ENCODE measurements at regions not wholly inside any gene's neighbourhood (a gene's known extent, or its start where the extent isn't known, plus 50 kb on each side); places are given as distances from the start of the nearest gene placed in this dataset.

DNA sequence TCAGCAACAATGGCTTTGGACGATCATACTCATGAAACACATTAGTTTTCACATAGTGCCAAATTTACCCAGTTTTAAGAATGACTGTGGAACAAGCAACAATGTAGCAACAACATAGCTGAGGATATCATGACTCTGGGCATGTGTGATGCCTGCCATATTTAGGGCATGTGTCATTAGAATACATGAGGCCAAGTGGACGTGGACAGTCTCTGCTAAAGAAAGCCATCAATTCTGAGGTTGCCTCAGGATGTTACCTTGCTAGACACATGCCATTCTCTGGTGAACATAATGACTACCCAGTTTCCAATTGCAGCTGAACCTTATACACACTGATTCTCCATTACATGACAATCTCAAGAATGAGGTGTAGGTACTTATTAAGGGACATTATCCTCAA is 103.3 kb upstream of the ADAMTS19 start:
- TF ChIP-seq, protein P1, sequence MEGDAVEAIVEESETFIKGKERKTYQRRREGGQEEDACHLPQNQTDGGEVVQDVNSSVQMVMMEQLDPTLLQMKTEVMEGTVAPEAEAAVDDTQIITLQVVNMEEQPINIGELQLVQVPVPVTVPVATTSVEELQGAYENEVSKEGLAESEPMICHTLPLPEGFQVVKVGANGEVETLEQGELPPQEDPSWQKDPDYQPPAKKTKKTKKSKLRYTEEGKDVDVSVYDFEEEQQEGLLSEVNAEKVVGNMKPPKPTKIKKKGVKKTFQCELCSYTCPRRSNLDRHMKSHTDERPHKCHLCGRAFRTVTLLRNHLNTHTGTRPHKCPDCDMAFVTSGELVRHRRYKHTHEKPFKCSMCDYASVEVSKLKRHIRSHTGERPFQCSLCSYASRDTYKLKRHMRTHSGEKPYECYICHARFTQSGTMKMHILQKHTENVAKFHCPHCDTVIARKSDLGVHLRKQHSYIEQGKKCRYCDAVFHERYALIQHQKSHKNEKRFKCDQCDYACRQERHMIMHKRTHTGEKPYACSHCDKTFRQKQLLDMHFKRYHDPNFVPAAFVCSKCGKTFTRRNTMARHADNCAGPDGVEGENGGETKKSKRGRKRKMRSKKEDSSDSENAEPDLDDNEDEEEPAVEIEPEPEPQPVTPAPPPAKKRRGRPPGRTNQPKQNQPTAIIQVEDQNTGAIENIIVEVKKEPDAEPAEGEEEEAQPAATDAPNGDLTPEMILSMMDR (IDR thresholded peaks at IDR 0.05; ENCODE audit: low read depth, low read length), result no peak
- H3K4me3 ChIP-seq (replicated peaks in 1 of 2; ENCODE audit: low read depth in 2 of 2, low read length in 2 of 2), result no peak overlapping the region
- no peak for DNase-seq (ENCODE audit: low read depth in 2 of 2)

DNA sequence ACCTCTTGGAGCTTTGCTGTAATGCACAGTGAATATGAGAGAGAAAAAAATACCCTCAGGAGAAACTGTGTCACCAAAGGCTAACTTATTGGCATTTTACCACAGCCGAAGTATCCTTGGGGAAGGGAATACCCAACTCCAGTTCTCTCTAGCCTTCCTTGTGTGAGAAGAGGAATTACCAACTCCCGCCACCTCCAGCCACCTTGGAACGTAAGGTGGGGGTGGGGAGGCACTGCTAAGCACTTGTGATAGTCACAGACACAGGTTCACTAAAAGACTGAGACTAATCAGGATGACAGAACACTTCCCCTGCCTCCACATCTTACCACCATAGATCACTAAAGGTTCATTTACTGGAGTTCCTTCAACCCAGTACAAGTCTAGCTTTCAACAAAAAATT is 102.0 kb upstream of the ADAMTS19 start:
- no peak for DNase-seq (ENCODE audit: low read depth in 2 of 2)
- H3K4me3 ChIP-seq (replicated peaks in 1 of 2; ENCODE audit: low read depth in 2 of 2, low read length in 2 of 2), result no peak overlapping the region
- TF ChIP-seq, protein P1 (IDR thresholded peaks at IDR 0.05; ENCODE audit: low read depth, low read length), result no peak

DNA sequence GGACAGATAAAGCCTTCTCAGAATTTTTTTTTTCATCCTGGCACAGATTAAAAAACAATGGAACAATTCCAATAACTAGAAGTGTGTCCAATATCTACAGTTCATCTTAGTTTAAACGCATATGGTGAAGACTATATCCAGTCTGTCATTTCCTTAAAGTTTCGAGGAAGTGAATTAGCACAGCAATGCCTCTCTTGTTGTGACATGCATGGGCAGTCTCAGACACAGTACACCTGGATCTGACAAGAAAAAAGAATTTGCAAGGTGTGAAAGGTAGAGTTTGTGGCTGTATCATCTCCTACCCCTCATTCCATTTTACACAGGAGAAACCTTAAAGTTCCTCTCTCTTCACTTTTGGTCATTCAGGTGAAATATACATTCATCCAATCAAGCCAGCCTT is 100.6 kb upstream of the ADAMTS19 start:
- no peak overlapping the region for H3K4me3 ChIP-seq (replicated peaks in 1 of 2; ENCODE audit: low read depth in 2 of 2, low read length in 2 of 2)
- no peak for DNase-seq (ENCODE audit: low read depth in 2 of 2)
- TF ChIP-seq, protein P1 (IDR thresholded peaks at IDR 0.05; ENCODE audit: low read depth, low read length), result no peak

DNA sequence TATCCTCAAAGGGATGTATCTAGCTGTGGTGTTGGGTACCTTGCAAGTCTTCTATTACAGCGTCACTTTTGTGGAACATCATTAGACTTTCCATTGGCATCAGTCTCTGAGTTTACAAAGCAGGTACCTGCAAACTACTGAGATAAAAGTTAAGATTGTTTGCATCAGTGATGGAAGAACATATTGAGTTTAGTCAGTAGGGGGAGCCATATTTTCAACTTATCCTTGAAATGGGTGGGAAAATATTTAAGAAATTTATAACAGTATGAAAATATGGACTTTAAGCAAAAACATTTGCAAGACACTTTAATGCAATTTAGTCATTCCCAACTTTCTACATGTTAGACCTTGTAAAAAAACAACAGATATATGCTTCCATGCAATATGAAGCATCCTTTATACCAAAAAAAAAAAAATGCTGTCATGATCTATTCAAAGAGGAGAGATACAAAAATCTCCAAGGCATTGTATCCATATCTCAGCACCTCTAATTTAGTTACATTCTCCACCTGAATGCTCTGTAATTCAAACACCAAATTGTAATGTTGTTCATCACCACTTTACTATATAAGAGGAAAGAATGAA is 98.6 kb upstream of the ADAMTS19 start:
- TF ChIP-seq, protein P1 (IDR thresholded peaks at IDR 0.05; ENCODE audit: low read depth, low read length), result peak; percentile 35
- no peak overlapping the region for H3K4me3 ChIP-seq (replicated peaks in 1 of 2; ENCODE audit: low read depth in 2 of 2, low read length in 2 of 2)
- peak; percentile 39 to 44 for DNase-seq (ENCODE audit: low read depth in 2 of 2)

DNA sequence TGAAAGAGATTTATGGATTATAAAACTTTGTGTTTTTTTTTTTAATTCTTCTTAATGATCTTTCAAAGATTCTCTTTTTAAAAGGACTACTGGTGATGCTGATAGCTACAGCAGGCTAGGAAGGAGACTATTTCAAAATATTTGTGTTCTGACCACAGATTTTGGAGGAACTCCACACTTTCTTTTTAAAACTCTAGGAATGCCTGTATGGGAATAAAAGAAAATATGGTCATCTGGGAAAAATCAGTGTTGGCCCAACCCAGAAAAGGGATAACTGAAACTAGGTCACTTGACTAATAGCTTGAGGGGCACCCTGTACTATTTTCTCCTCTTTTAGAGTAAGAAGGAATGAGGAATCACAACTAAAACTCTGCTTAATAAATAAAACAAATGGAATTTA is 97.6 kb upstream of the ADAMTS19 start:
- TF ChIP-seq, protein P1 (IDR thresholded peaks at IDR 0.05; ENCODE audit: low read depth, low read length), result no peak
- no peak for DNase-seq (ENCODE audit: low read depth in 2 of 2)
- H3K4me3 ChIP-seq (replicated peaks in 1 of 2; ENCODE audit: low read depth in 2 of 2, low read length in 2 of 2), result no peak overlapping the region

DNA sequence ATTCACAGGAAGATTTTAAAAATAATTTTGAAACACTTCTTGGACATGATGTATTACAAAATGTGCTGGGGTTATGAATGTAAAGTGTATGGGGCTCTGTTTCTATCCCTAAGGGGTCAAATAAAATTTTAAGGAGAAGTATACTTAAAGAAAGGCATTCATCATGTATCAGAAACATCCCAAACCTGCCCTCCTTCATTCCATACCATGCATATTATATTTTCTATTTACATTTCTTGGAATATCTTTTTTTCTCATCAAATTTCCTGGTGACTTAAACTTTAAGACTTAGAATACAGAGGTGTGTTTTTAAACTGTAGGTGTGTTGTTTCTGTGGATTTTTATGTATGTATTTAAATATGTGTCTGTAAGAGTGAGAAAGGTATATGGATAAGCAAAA is 96.1 kb upstream of the ADAMTS19 start:
- no peak overlapping the region for H3K4me3 ChIP-seq (replicated peaks in 1 of 2; ENCODE audit: low read depth in 2 of 2, low read length in 2 of 2)
- no peak for DNase-seq (ENCODE audit: low read depth in 2 of 2)
- TF ChIP-seq, protein P1 (IDR thresholded peaks at IDR 0.05; ENCODE audit: low read depth, low read length), result no peak

DNA sequence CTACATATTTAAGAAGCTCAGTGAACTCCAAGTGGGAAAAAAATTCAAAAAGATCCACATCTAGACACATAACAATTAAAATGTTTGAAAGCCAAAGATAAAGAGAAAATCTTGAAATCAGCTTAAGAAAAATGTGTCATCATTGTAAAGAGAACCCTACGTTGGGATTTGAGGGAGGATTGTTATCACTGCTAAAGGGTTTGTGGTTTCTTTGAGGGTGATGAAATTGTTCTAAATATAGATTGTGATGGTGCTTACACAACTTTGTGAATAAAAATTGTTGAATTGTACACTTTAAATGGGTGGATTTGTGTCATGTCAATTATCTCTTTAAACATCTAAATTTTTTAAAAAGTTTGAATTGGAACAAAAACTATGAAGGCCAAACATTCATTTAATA is 92.2 kb upstream of the ADAMTS19 start:
- TF ChIP-seq, protein P1 (IDR thresholded peaks at IDR 0.05; ENCODE audit: low read depth, low read length), result no peak
- DNase-seq (ENCODE audit: low read depth in 2 of 2), result peak; percentile 35 to 62
- no peak overlapping the region for H3K4me3 ChIP-seq (replicated peaks in 1 of 2; ENCODE audit: low read depth in 2 of 2, low read length in 2 of 2)
